ENCODE measurements at regions not wholly inside any gene's neighbourhood (a gene's known extent, or its start where the extent isn't known, plus 50 kb on each side); places are given as distances from the start of the nearest gene placed in this dataset.

GRCh38 chr7:19537942-19538401 is 170.9 kb downstream of the POLR1F start:
- H3K4me3 ChIP-seq: no peak overlapping the region
- TF ChIP-seq CTCF (IDR thresholded peaks at IDR 0.05 in 8 of 11, conservative IDR thresholded peaks at IDR 0.05 in 3 of 11) (no peak), POLR2AphosphoS5 (IDR thresholded peaks at IDR 0.05) (no peak), POLR2A (IDR thresholded peaks at IDR 0.05) (no peak)
- H3K27ac ChIP-seq: no peak overlapping the region
- WGBS, 5 donors: 69 to 77% (median 74%) methylated on average over 4 of the region's 4 CpGs
- H3K27me3 ChIP-seq (replicated peaks in 1 of 7): no peaks in the 10 kb centered on the region
- no peaks in the 10 kb centered on the region for H3K36me3 ChIP-seq
- intact Hi-C loops (cut with DNase I; ENCODE audit: low total_unique reads): no loop called here
- H3K9me3 ChIP-seq: peaks cover 0 to 10% (median 4%) of the 10 kb centered on the region in 8 donors
- DNase-seq: no peak
- H3K4me1 ChIP-seq: no peaks in the 10 kb centered on the region

GRCh38 chr7:19533266-19533665 is 175.6 kb downstream of the POLR1F start:
- TF ChIP-seq POLR2AphosphoS5 (IDR thresholded peaks at IDR 0.05): no peak
- no peak for TF ChIP-seq CTCF (IDR thresholded peaks at IDR 0.05 in 8 of 11, conservative IDR thresholded peaks at IDR 0.05 in 3 of 11)
- TF ChIP-seq POLR2A (IDR thresholded peaks at IDR 0.05): no peak
- intact Hi-C loops (cut with DNase I; ENCODE audit: low total_unique reads): no loop called here
- Histone ChIP-seq H3K27ac (no peak overlapping the region), H3K27me3 (replicated peaks in 1 of 7) (no peaks in the 10 kb centered on the region), H3K4me3 (no peak overlapping the region), H3K4me1 (no peaks in the 10 kb centered on the region), H3K36me3 (no peaks in the 10 kb centered on the region), H3K9me3 (peaks cover 0 to 7% (median 4%) of the 10 kb centered on the region in 8 donors)
- DNase-seq: no peak
- WGBS, 5 donors: 80 to 95% (median 83%) methylated on average over 1 of the region's 1 CpG

GRCh38 chr7:19530852-19531251 is 178.0 kb downstream of the POLR1F start:
- no peak for DNase-seq

GRCh38 chr7:19530261-19530660 is 178.6 kb downstream of the POLR1F start:
- Histone ChIP-seq H3K36me3 (no peaks in the 10 kb centered on the region), H3K27ac (no peak overlapping the region), H3K4me1 (no peaks in the 10 kb centered on the region), H3K27me3 (replicated peaks in 1 of 7) (no peaks in the 10 kb centered on the region), H3K9me3 (peaks cover 0 to 7% (median 4%) of the 10 kb centered on the region in 8 donors), H3K4me3 (no peak overlapping the region)
- no peak for DNase-seq
- intact Hi-C loops (cut with DNase I; ENCODE audit: low total_unique reads): no loop called here
- TF ChIP-seq POLR2A (IDR thresholded peaks at IDR 0.05) (no peak), CTCF (IDR thresholded peaks at IDR 0.05 in 8 of 11, conservative IDR thresholded peaks at IDR 0.05 in 3 of 11) (no peak), POLR2AphosphoS5 (IDR thresholded peaks at IDR 0.05) (no peak)

More at GRCh38 chr7:19530852-19531251, 178.0 kb downstream of the POLR1F start:
- Histone ChIP-seq H3K4me1 (no peaks in the 10 kb centered on the region), H3K9me3 (peaks cover 0 to 7% (median 4%) of the 10 kb centered on the region in 8 donors), H3K36me3 (no peaks in the 10 kb centered on the region), H3K4me3 (no peak overlapping the region), H3K27ac (no peak overlapping the region), H3K27me3 (replicated peaks in 1 of 7) (no peaks in the 10 kb centered on the region)
- WGBS, 5 donors: 73 to 88% (median 80%) methylated on average over 3 of the region's 3 CpGs
- TF ChIP-seq CTCF (IDR thresholded peaks at IDR 0.05 in 8 of 11, conservative IDR thresholded peaks at IDR 0.05 in 3 of 11): no peak
- no peak for TF ChIP-seq POLR2A (IDR thresholded peaks at IDR 0.05)
- TF ChIP-seq POLR2AphosphoS5 (IDR thresholded peaks at IDR 0.05): no peak
- intact Hi-C loops (cut with DNase I; ENCODE audit: low total_unique reads): no loop called here
